HUES6 (cell line): ENCODE measurements at regions not wholly inside any gene's neighbourhood (a gene's known extent, or its start where the extent isn't known, plus 50 kb on each side); places are given as distances from the start of the nearest gene placed in this dataset.

Experiments
- H3K27ac ChIP-seq: 2 replicates; pipeline ENCODE4 v1.7.0; 2013; ENCODE audit warnings: low read depth, mild to moderate bottlenecking, low read length, inconsistent platforms
- H3K27me3 ChIP-seq: 2 replicates; pipeline ENCODE4 v1.6.1; 2013; ENCODE audit warnings: low read length; ENCODE audit not compliant: control insufficient read depth, insufficient read depth
- H3K36me3 ChIP-seq: 2 replicates; pipeline ENCODE4 v1.6.1; 2013; ENCODE audit warnings: low read length; ENCODE audit not compliant: control insufficient read depth, insufficient read depth
- H3K4me1 ChIP-seq: 2 replicates; pipeline ENCODE4 v1.6.1; 2013; ENCODE audit warnings: low read length; ENCODE audit not compliant: control insufficient read depth, insufficient read depth
- H3K4me3 ChIP-seq: 2 replicates; pipeline ENCODE4 v1.5.1; 2013; ENCODE audit warnings: low read depth, low read length
- H3K9ac ChIP-seq: one replicate; pipeline ENCODE4 v1.6.1; 2013; ENCODE audit warnings: mild to moderate bottlenecking, low read length
- H3K9me3 ChIP-seq: 2 replicates; pipeline ENCODE4 v1.6.1; 2013; ENCODE audit warnings: low read depth, low read length; ENCODE audit not compliant: control insufficient read depth, insufficient read depth

GRCh38 chr6:92719773-92720172 lies 699.6 kb downstream of the EPHA7 start:
- Histone ChIP-seq H3K27ac (no peak overlapping the region), H3K4me3 (no peak overlapping the region), H3K9me3 (peaks cover 11% of the 10 kb centered on the region; the same call in 1 of the 2 replicates), H3K4me1 (no peaks in the 10 kb centered on the region), H3K9ac (no peak overlapping the region), H3K36me3 (no peaks in the 10 kb centered on the region), H3K27me3 (no peaks in the 10 kb centered on the region)

DNA sequence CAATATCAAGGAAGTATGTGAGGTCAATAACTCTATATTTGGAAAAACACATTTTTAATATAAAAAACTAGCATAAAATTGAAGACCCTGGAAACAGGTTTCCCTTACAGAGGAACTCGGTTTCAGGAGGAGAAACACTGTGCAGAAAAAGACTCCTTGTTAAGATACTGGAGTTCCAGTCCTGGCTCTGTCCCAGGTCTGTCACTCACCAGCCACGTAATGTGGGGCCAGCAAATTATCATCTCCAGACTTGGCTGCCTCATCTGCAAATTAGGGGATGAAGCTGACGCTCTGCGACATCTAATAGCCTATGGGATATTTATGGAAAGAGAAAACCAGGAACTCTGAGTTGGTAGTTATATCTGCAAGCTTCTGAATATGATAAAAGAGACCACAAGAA lies 702.7 kb downstream of the EPHA7 start:
- H3K9me3 ChIP-seq: peaks cover 3% of the 10 kb centered on the region; the same call in 1 of the 2 replicates
- H3K27ac ChIP-seq: no peak overlapping the region
- H3K9ac ChIP-seq: no peak overlapping the region
- H3K27me3 ChIP-seq: no peaks in the 10 kb centered on the region
- no peak overlapping the region for H3K4me3 ChIP-seq
- H3K36me3 ChIP-seq: no peaks in the 10 kb centered on the region
- H3K4me1 ChIP-seq: no peaks in the 10 kb centered on the region

- H3K4me3 ChIP-seq: no peak overlapping the region
- no peaks in the 10 kb centered on the region for H3K4me1 ChIP-seq
- H3K36me3 ChIP-seq: no peaks in the 10 kb centered on the region
- H3K27me3 ChIP-seq: no peaks in the 10 kb centered on the region
- H3K9me3 ChIP-seq: peaks cover 2% of the 10 kb centered on the region; the same call in 1 of the 2 replicates
- no peak overlapping the region for H3K9ac ChIP-seq
- H3K27ac ChIP-seq: no peak overlapping the region
Measured at GRCh38 chr6:92715991-92716390, 703.4 kb downstream of the EPHA7 start.

DNA sequence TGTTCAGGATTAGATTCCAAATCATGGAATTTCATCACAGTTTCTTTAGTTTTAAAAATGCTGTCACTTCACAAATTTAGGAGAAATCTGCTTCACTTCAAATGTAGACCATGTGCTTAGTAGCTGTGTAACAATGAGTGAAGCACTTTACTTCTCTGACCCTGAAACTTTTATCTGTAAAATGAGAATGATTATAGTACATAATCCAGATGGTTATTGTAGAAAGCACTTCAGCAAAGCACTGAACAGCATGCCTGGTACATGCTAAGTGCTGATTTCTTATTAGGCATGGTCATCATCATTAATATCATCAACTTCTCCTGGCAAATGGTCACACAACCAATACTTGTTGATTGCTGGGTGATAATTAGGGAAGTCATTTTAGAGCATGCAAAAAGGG lies 705.0 kb downstream of the EPHA7 start:
- Histone ChIP-seq H3K4me3 (no peak overlapping the region), H3K27ac (no peak overlapping the region), H3K27me3 (no peaks in the 10 kb centered on the region), H3K9ac (no peak overlapping the region), H3K9me3 (no peaks in the 10 kb centered on the region), H3K4me1 (no peaks in the 10 kb centered on the region), H3K36me3 (no peaks in the 10 kb centered on the region)

DNA sequence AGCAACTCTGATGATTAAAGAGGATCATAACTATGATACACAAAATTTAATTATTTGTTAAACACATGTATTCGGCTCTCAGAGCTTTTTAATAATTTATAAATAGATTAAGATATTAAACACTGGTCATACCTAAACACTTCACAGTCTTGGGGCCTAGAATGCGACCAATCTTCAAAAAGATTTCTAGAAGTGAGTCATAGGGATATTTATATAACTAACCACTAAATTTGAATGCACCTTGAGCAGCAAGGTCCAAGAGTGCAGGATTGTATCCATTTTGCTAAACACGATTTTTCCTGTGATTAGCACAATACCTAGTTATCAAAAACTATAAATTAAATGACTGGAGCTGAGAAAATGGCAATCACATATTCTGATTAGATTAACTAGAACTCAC lies 709.3 kb downstream of the EPHA7 start:
- Histone ChIP-seq H3K9ac (no peak overlapping the region), H3K27me3 (no peaks in the 10 kb centered on the region), H3K9me3 (no peaks in the 10 kb centered on the region), H3K27ac (no peak overlapping the region), H3K4me3 (no peak overlapping the region), H3K36me3 (no peaks in the 10 kb centered on the region), H3K4me1 (no peaks in the 10 kb centered on the region)

- Histone ChIP-seq H3K4me3 (no peak overlapping the region), H3K4me1 (no peaks in the 10 kb centered on the region), H3K36me3 (no peaks in the 10 kb centered on the region), H3K9me3 (no peaks in the 10 kb centered on the region), H3K27ac (no peak overlapping the region), H3K27me3 (no peaks in the 10 kb centered on the region), H3K9ac (no peak overlapping the region)
Measured at GRCh38 chr6:92708945-92709344, 710.4 kb downstream of the EPHA7 start.

DNA sequence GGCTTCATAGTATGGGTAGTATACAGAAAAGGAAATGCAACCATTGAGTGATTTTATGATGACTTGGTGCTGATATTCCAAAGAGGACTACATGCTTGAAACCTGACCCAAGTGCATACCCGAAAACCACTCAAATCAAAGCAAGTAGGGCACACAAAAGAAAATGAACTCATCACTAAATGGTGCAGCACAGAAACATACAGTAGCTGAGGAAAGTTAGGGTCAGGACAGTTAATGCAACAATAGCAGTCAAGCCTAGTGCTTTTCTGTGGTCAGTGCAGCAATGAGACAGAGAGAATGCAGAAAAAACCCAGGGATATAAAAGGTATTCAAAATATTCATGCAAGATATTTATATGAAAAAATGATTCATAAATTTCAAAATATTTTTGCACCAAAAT lies 711.1 kb downstream of the EPHA7 start:
- Histone ChIP-seq H3K9me3 (no peaks in the 10 kb centered on the region), H3K27me3 (no peaks in the 10 kb centered on the region), H3K4me3 (no peak overlapping the region), H3K36me3 (no peaks in the 10 kb centered on the region), H3K9ac (no peak overlapping the region), H3K27ac (no peak overlapping the region), H3K4me1 (no peaks in the 10 kb centered on the region)

GRCh38 chr6:92706976-92707375 lies 712.4 kb downstream of the EPHA7 start:
- H3K27me3 ChIP-seq: no peaks in the 10 kb centered on the region
- no peak overlapping the region for H3K4me3 ChIP-seq
- H3K9me3 ChIP-seq: no peaks in the 10 kb centered on the region
- H3K27ac ChIP-seq: no peak overlapping the region
- H3K9ac ChIP-seq: no peak overlapping the region
- H3K36me3 ChIP-seq: no peaks in the 10 kb centered on the region
- no peaks in the 10 kb centered on the region for H3K4me1 ChIP-seq

- H3K4me3 ChIP-seq: no peak overlapping the region
- no peaks in the 10 kb centered on the region for H3K27me3 ChIP-seq
- no peak overlapping the region for H3K27ac ChIP-seq
- no peaks in the 10 kb centered on the region for H3K9me3 ChIP-seq
- H3K36me3 ChIP-seq: no peaks in the 10 kb centered on the region
- no peaks in the 10 kb centered on the region for H3K4me1 ChIP-seq
- H3K9ac ChIP-seq: no peak overlapping the region
Measured at GRCh38 chr6:92701425-92702096, 717.8 kb downstream of the EPHA7 start.

DNA sequence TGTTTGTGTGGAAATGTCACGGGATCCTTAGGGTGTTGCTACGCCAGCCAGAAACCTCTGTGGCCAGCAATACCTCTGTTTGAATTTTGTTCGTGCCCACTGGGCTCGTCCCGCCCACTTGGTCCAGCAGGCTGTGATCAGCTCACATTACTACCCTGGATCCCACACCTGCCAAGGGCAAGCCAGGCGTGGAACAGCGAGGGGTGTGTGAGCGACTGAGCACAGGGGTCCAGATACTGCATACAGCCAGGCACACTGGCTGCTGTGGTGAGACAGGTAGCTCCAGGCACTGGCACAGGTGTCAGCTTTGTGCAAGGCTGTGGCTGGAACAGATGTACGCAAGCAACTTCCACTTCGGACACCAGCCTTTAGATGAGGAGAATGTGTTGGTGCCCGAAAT lies 718.9 kb downstream of the EPHA7 start:
- H3K27me3 ChIP-seq: no peaks in the 10 kb centered on the region
- H3K27ac ChIP-seq: no peak overlapping the region
- H3K4me1 ChIP-seq: no peaks in the 10 kb centered on the region
- H3K9me3 ChIP-seq: no peaks in the 10 kb centered on the region
- H3K4me3 ChIP-seq: no peak overlapping the region
- H3K9ac ChIP-seq: no peak overlapping the region
- H3K36me3 ChIP-seq: no peaks in the 10 kb centered on the region

DNA sequence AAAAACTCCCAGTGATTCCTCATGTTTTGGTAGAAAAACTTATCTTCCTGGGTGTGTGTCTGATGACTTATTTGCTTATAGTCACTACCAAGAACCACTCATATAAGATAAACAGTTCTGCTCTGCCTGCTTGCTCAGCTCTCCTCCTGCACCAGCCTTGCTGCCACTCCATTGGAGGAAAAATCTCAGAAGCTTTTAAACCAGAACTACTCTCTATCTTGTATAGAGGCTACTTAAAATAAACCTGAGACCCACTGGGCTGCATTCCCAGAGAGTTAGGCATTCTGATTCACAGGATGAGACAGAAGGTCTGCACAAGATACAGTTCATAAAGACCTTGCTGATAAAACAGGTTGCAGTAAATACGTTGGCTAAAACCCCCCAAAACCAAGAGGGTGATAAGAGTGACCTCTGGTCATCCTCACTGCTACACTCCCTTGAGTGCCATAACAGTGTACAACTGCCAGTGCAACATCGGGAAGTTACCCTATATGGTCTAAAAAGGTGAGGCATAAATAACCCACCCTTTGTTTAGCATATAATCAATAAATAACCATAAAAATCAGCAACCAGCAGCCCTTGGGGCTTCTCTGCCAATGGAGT lies 728.3 kb downstream of the EPHA7 start:
- no peak overlapping the region for H3K27ac ChIP-seq

More for the DNA sequence above, 728.3 kb downstream of the EPHA7 start:
- no peaks in the 10 kb centered on the region for H3K27me3 ChIP-seq
- no peak overlapping the region for H3K4me3 ChIP-seq
- no peaks in the 10 kb centered on the region for H3K4me1 ChIP-seq
- no peak overlapping the region for H3K9ac ChIP-seq
- no peaks in the 10 kb centered on the region for H3K9me3 ChIP-seq
- H3K36me3 ChIP-seq: no peaks in the 10 kb centered on the region
